ENCODE measurements at regions not wholly inside any gene's neighbourhood (a gene's known extent, or its start where the extent isn't known, plus 50 kb on each side); places are given as distances from the start of the nearest gene placed in this dataset.

DNA sequence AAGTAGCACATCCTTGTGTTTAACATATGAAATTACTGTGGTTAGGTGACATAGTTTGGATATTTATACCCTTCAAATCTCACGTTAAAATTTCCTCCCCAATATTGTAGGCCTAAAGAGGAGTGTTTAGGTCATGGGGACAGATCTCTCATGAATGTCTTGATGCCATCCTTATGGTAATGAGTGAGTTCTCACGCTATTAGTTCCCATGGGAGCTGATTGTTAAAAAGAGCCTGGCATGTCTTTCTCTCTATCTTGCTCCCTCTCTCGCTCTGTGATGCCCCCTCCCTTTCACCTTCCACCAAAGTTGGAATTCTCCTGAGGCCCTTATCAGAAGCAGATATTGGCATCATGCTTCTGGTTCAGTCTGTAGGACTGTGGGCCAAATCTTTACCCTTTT, 660.1 kb downstream of the ADCYAP1 start:
- no peak for DNase-seq (ENCODE audit: low read depth)

GRCh38 chr18:1571206-1571605, 666.5 kb downstream of the ADCYAP1 start:
- no peak for DNase-seq (ENCODE audit: low read depth)

DNA sequence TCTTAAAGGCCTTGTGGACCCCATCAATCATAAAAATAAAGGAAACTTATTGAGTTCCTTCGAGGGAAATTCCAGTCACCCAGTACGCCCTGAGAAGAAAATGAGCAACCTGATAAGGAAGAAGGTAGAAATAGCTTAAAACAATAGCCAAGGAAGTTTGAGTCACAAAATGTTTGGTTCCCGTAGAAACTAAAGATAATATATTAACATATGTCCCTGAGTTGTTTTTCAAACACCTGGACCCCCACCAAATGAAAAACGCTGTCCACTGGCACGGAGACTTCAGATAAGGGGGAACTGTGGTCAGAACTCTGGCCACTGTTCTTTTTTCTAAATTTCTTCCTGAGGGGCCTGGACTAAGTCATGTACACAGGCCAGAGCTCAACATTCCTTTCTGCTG, 669.1 kb downstream of the ADCYAP1 start:
- no peak for DNase-seq (ENCODE audit: low read depth)

GRCh38 chr18:1575084-1575483, 670.4 kb downstream of the ADCYAP1 start:
- no peak for DNase-seq (ENCODE audit: low read depth)

GRCh38 chr18:1578505-1578904, 673.8 kb downstream of the ADCYAP1 start:
- DNase-seq (ENCODE audit: low read depth), result no peak

GRCh38 chr18:1581581-1581980, 676.9 kb downstream of the ADCYAP1 start:
- no peak for DNase-seq (ENCODE audit: low read depth)

- no peak for DNase-seq (ENCODE audit: low read depth)
Observed at GRCh38 chr18:1585881-1586488, 681.3 kb downstream of the ADCYAP1 start.

- DNase-seq (ENCODE audit: low read depth), result no peak
Observed at GRCh38 chr18:1593091-1593490, 688.4 kb downstream of the ADCYAP1 start.

- no peak for DNase-seq (ENCODE audit: low read depth)
Observed at GRCh38 chr18:1595195-1595594, 690.5 kb downstream of the ADCYAP1 start.

DNA sequence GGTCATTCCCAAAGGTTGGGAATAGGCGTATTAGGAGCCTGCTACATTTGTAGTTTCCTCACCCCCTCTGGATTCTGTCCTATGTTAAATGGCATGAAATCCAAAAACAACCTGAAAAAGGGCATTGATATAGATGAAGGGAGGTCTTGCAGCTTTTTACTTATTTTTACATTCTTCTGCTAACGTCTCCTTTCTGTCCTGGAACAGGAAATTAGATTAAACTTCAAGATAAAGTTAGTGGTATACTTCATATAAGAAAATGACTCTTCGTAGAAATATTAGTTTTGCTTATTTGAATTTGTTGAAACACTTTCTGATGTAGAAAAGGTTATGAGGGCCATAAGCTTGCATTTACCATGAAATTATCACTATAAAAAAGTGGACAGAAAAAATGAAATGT, 694.5 kb downstream of the ADCYAP1 start:
- no peak for DNase-seq (ENCODE audit: low read depth)

GRCh38 chr18:1604751-1605150, 700.1 kb downstream of the ADCYAP1 start:
- DNase-seq (ENCODE audit: low read depth), result no peak

DNA sequence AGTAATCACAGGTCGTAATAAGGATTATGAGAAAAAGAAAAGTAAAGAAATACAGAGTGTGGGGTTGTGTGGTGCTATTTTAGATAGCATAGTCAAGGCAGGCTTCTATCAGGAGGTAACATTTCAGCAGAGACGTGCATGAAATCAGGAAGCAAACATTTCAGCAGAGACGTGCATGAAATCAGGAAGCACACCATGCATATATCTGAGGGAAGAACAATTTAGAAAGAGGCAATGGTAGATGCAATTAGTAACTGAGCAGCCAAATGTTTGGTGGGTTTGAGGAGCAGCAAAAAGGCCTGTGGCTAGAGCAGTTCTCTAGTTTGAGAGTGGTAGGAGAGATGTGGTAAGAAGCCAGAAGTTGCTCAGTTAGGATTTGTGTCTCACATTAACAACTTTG, 713.7 kb downstream of the ADCYAP1 start:
- no peak for DNase-seq (ENCODE audit: low read depth)

- no peak for DNase-seq (ENCODE audit: low read depth)
Observed at GRCh38 chr18:1619507-1619906, 714.8 kb downstream of the ADCYAP1 start.

DNA sequence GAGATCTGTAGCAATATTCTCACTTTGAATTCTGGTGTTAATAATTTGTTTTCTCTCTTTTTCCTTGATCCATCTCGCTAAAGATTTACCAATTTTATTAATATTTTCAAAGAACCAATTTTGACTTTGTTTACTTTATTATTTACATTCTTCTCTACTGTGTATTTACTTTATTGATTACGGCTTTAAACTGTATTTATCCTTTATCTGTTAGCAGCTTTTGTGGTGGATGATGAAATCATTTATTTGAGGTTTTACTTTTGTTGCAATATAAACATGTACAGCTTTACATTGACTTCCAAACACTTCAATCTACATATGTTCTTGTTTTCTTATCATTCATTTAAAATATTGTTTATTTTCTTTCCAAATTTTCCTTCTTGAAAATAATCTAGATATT, 719.9 kb downstream of the ADCYAP1 start:
- DNase-seq (ENCODE audit: low read depth), result no peak

GRCh38 chr18:1627494-1627893, 722.8 kb downstream of the ADCYAP1 start:
- DNase-seq (ENCODE audit: low read depth), result no peak

DNA sequence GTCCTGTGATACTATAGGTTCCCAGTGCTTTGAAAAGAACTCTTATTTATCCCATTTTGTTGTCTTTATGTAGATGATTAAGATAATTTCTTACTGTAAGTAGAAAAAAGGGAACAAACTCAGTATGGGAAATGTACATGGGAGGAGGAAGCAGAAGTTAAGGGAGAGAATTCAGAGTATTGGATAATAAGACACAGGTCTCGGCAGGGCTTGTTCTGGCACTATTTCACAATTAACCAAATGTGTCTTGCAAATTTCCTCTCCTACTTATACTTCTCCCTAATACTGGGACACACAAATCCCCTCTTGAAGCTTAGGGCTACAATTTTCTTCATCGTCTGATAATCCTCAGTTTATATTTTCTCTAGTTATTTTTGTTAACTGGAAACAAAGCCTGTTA, 744.0 kb downstream of the ADCYAP1 start:
- no peak for DNase-seq (ENCODE audit: low read depth)

- no peak for DNase-seq (ENCODE audit: low read depth)
Observed at GRCh38 chr18:1652018-1652417, 747.3 kb downstream of the ADCYAP1 start.

- DNase-seq (ENCODE audit: low read depth), result no peak
Observed at GRCh38 chr18:1653873-1654272, 749.2 kb downstream of the ADCYAP1 start.

DNA sequence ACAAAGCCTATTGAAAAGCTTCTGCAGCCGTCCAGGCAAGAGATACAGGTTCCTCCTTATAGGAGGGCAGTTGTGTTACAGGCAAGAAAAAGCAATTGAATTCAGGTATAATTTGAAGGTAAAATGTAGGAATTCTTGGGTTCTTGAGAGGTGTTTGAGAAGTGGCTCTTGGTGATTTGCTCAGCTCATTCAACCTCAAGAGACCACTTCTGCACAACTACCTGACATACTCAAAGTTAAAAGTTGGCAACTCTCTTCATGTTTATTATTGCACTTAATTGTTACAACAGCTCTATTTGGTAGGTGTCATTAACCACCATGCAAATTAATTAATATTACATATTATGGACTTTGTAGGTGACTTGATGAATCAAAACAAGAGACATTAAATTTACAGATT, 753.2 kb downstream of the ADCYAP1 start:
- DNase-seq (ENCODE audit: low read depth), result no peak

DNA sequence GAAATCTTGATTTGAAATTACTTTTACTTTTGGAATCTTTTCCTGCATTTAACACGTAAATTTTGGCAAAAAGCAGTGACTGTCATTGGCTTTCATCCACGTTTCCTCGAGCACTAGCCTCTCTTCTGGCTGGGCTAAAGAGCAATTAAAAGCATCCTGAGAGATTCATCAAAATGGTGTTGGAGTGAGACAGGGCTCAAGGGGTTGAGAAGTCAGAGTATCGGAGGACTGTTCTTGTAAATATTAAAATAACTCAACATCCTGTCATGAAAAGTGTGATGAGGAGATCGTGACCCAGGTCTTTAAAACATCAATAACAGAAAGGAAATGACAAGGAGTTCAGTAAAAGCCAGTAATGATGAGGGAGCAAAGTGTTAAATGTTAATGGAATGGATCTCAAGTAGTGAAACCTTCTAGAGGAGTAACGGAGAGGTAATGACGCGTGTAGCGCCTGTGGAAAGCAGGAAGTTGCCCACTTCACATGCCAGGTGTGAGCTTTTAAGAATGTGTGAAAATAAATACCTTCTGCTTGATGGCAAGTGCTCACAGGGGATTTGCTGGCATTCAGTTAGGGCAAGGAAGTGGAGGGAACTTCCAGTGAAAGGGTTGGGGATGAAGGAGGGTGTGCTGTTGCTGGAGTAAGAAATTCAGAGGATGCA, 754.4 kb downstream of the ADCYAP1 start:
- DNase-seq (ENCODE audit: low read depth), result no peak

- no peak for DNase-seq (ENCODE audit: low read depth)
Observed at GRCh38 chr18:1663879-1664705, 759.4 kb downstream of the ADCYAP1 start.

DNA sequence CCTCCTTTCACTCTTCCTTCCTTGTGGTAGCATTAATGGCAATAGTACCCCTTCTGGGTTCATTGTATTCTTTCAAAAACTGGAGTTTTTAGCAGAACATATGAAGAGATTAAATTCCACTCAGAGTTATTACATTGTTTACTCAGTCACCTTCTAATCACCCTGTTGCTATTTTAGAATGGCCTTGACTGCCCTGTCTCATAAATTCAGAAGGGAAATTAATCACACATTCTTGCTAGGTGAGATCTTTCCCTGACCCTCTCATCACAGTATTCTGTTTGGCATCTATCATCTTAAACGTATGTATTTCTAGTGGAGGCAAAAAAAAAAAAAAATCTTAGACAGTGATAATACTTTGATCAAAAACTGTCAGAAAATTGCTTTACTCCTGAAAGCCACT, 760.4 kb downstream of the ADCYAP1 start:
- no peak for DNase-seq (ENCODE audit: low read depth)

DNA sequence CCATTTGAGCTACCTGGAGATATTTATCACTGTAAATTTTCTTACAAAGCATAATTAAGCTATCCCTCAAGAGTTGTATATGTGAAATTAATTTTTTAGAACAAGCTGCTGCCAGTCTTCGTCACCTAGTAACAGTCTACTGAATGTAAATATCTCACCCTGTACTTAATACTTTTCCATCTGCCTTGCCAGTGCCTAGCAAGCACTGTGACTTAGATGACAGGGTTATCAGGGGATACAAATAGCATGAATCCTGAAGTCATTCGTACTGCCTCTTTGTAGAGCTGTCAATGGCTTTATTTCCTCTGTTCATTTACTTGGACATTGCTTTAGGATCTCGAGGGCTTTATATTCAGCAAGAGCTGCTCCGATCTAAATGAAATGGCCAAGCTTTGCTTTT, 763.6 kb downstream of the ADCYAP1 start:
- no peak for DNase-seq (ENCODE audit: low read depth)

Measured in activated gamma-delta T cell treated with anti-CD3 and anti-CD28 coated beads, Interleukin-2, amount 50 U/mL, for 16 hours (primary cell).